DND-41 (cell line): ENCODE measurements at regions not wholly inside any gene's neighbourhood (a gene's known extent, or its start where the extent isn't known, plus 50 kb on each side); places are given as distances from the start of the nearest gene placed in this dataset.
"Not testable (repeated sequence)": the region's sequence is repeated elsewhere in the genome, so short reads cannot be mapped to it uniquely, and the experiment has no call there.

Experiments
- ATAC-seq: fragments of 200-7000 bp; cut with Tn5 transposase; 3 replicates; pipeline ENCODE4 v1.9.1; 2021; ENCODE audit warnings: low read depth; ENCODE audit not compliant: insufficient read depth
- DNase-seq: peaks from one replicate; pipeline ENCODE4 v3.0.0-alpha.2; 2020
- H2AFZ ChIP-seq: 2 replicates; pipeline ENCODE4 v1.6.0; 2012; ENCODE audit warnings: low read depth, low read length
- H3K27ac ChIP-seq: 2 replicates; pipeline ENCODE4 v1.5.1; 2012; ENCODE audit warnings: low read length, inconsistent platforms
- H3K27me3 ChIP-seq: fragments of 200-600 bp; sonication (generic); 2 replicates; pipeline ENCODE4 v1.6.0; 2012; ENCODE audit warnings: low read length, mild to moderate bottlenecking, inconsistent platforms; ENCODE audit not compliant: insufficient read depth, poor library complexity
- H3K36me3 ChIP-seq: 2 replicates; pipeline ENCODE4 v1.5.1; 2012; ENCODE audit warnings: low read length, inconsistent platforms; ENCODE audit not compliant: insufficient read depth
- H3K4me1 ChIP-seq: 2 replicates; pipeline ENCODE4 v1.5.1; 2012; ENCODE audit warnings: mild to moderate bottlenecking, low read length; ENCODE audit not compliant: insufficient read depth
- H3K4me2 ChIP-seq: 2 replicates; pipeline ENCODE4 v1.6.0; 2012; ENCODE audit warnings: mild to moderate bottlenecking, moderate library complexity, low read length, inconsistent platforms; ENCODE audit not compliant: insufficient read depth
- H3K4me3 ChIP-seq, 2 experiments: fragments of 200-600 bp in 1 of 2; shearing (Covaris generic) in 1 of 2; 2 replicates each; pipeline ENCODE4 v1.5.1; 2012 to 2016; ENCODE audit warnings: inconsistent platforms in 2 of 2, low read length in 2 of 2, mild to moderate bottlenecking in 2 of 2, low read depth in 1 of 2, moderate library complexity in 1 of 2
- H3K79me2 ChIP-seq: 2 replicates; pipeline ENCODE4 v1.6.0; 2012; ENCODE audit warnings: low read length, inconsistent platforms; ENCODE audit not compliant: insufficient read depth
- H3K9ac ChIP-seq: 2 replicates; pipeline ENCODE4 v1.6.0; 2012; ENCODE audit warnings: low read depth, mild to moderate bottlenecking, inconsistent platforms, low read length, moderate library complexity
- H3K9me3 ChIP-seq: 2 replicates; pipeline ENCODE4 v1.5.1; 2012; ENCODE audit warnings: low read length, moderate library complexity, mild to moderate bottlenecking, inconsistent platforms; ENCODE audit not compliant: insufficient read depth, severe bottlenecking
- H4K20me1 ChIP-seq: 2 replicates; pipeline ENCODE4 v1.6.0; 2012; ENCODE audit warnings: low read length; ENCODE audit not compliant: insufficient read depth

DNA sequence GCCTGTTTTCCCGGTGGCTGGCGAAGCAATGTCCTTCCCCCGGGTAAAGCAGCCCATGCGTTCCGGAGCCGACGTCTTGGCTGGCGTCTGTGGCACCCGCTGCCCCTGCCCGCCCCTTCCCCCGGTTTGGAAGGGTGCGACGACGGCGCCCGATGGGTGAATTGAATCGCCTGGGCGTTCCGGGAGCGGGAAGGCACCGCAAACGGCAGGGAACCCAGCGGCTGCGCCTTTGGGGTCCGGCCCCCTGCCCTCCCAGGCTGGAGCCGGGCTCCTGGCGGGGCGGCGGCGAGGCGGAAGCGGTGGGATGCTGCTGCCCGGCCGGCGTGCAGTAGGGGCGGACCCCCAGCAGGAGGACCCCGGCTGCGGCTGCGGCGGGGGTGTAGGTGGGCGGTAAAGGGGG is 123.6 kb upstream of the RHOU start:
- not testable (repeated sequence) for H3K27ac ChIP-seq, H3K79me2 ChIP-seq, H3K9ac ChIP-seq, H3K9me3 ChIP-seq, H3K4me2 ChIP-seq, ATAC-seq, H4K20me1 ChIP-seq, H2AFZ ChIP-seq, H3K4me1 ChIP-seq, DNase-seq, H3K27me3 ChIP-seq, H3K36me3 ChIP-seq, H3K4me3 ChIP-seq

GRCh38 chr1:228622002-228622716 is 113.1 kb upstream of the RHOU start:
- H3K9me3 ChIP-seq: not testable (repeated sequence)

DNA sequence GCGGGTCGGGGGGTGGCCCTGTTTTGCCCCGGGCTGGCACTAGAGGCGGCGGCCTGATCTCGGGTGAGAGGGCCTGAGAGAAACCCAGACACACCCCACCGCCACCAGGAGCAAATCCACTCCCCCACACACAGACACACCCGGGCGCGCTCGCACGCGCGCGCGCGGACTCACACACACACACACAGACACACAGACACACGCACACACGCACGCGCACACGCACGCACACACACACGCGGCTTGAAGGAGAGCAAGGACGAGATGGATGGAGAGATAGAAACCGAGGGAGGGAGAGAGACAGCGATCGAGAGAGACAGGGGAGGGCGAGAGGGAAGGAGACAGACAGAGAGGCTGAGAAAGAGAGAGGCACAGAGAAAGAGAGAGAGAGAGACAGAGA is 108.8 kb upstream of the RHOU start:
- not testable (repeated sequence) for ATAC-seq, H3K27me3 ChIP-seq, H3K4me2 ChIP-seq, H3K4me1 ChIP-seq, H3K9ac ChIP-seq, H3K79me2 ChIP-seq, H3K36me3 ChIP-seq, DNase-seq, H3K27ac ChIP-seq, H2AFZ ChIP-seq, H3K4me3 ChIP-seq, H3K9me3 ChIP-seq, H4K20me1 ChIP-seq

More at GRCh38 chr1:228622002-228622716, 113.1 kb upstream of the RHOU start:
- H3K4me1 ChIP-seq, H3K36me3 ChIP-seq, H3K27me3 ChIP-seq, H3K79me2 ChIP-seq, H4K20me1 ChIP-seq, ATAC-seq, H3K9ac ChIP-seq, H3K27ac ChIP-seq: not testable (repeated sequence)
- Histone ChIP-seq H2AFZ (peak overlapping the region; percentile 47; the same call in 1 of the 2 replicates), H3K4me2 (peak overlapping the region; percentile 58; the same call in 1 of the 2 replicates), H3K4me3 (peak overlapping the region in 1 of 2 experiments; percentile 55; a peak in 2 of 4 replicates)
- DNase-seq: peak; percentile 50

DNA sequence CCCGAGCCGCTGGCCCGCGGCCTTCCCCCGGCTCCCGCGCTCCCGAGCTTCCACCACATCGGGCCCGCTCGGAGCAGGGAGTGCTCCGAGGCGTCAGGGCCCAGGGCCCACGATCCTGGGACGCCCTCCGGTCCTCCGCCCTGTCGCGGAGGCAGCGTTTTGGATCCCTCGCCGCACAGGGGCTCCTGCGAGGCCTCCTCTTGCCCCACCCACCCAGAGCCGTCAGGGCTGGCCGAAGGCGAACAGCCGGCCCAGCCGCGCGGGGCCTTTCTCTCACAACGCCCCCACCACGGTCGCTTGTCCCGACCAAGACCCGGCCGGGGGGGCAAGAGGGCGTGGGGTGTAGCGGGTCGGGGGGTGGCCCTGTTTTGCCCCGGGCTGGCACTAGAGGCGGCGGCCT is 102.4 kb upstream of the RHOU start:
- H3K4me1 ChIP-seq, DNase-seq, H3K36me3 ChIP-seq, H4K20me1 ChIP-seq, H3K27ac ChIP-seq, H3K79me2 ChIP-seq, H3K4me3 ChIP-seq, H2AFZ ChIP-seq, H3K27me3 ChIP-seq, ATAC-seq, H3K9me3 ChIP-seq, H3K9ac ChIP-seq: not testable (repeated sequence)
- peak overlapping the region; percentile 39; the same call in 1 of the 2 replicates for H3K4me2 ChIP-seq

DNA sequence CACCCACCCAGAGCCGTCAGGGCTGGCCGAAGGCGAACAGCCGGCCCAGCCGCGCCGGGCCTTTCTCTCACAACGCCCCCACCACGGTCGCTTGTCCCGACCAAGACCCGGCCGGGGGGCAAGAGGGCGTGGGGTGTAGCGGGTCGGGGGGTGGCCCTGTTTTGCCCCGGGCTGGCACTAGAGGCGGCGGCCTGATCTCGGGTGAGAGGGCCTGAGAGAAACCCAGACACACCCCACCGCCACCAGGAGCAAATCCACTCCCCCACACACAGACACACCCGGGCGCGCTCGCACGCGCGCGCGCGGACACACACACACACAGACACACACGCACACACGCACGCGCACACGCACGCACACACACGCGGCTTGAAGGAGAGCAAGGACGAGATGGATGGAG is 100.0 kb upstream of the RHOU start:
- peak overlapping the region; percentile 34; the same call in 1 of the 2 replicates for H3K9ac ChIP-seq
- DNase-seq: peak; percentile 45
- H3K27me3 ChIP-seq, H3K36me3 ChIP-seq, ATAC-seq, H2AFZ ChIP-seq, H3K27ac ChIP-seq, H3K4me1 ChIP-seq, H3K9me3 ChIP-seq, H4K20me1 ChIP-seq, H3K79me2 ChIP-seq: not testable (repeated sequence)
- H3K4me2 ChIP-seq: peak overlapping the region; percentile 44
- peak overlapping the region in 1 of 2 experiments; percentile 47; a peak in 2 of 4 replicates for H3K4me3 ChIP-seq

DNA sequence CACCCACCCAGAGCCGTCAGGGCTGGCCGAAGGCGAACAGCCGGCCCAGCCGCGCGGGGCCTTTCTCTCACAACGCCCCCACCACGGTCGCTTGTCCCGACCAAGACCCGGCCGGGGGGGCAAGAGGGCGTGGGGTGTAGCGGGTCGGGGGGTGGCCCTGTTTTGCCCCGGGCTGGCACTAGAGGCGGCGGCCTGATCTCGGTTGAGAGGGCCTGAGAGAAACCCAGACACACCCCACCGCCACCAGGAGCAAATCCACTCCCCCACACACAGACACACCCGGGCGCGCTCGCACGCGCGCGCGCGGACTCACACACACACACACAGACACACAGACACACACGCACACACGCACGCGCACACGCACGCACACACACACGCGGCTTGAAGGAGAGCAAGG is 97.8 kb upstream of the RHOU start:
- H3K27me3 ChIP-seq, H3K4me1 ChIP-seq, H3K4me2 ChIP-seq, H3K27ac ChIP-seq, H3K9ac ChIP-seq, H3K36me3 ChIP-seq, ATAC-seq, H3K9me3 ChIP-seq, H3K79me2 ChIP-seq, H3K4me3 ChIP-seq, H4K20me1 ChIP-seq, H2AFZ ChIP-seq, DNase-seq: not testable (repeated sequence)
